RWPE1 (cell line): ENCODE measurements at regions not wholly inside any gene's neighbourhood (a gene's known extent, or its start where the extent isn't known, plus 50 kb on each side); places are given as distances from the start of the nearest gene placed in this dataset.

ENCODE experiments used
- CTCF ChIA-PET: fragments of 350-600 bp; sonication (Branson Sonifier 250); formaldehyde crosslinking; extraction: SDS; loops from one replicate; lab custom pipeline; 2021; lab: Yijun Ruan, JAX
- POLR2A ChIA-PET: fragments of 400-600 bp; formaldehyde crosslinking; extraction: SDS; loops from one replicate; lab custom pipeline; 2020; ENCODE audit warnings: antibody characterized with exemption; ENCODE audit not compliant: low non-redundant PET; lab: Yijun Ruan, JAX
- DNase-seq: peaks from one replicate; pipeline ENCODE4 v3.0.0; 2012; ENCODE audit warnings: low spot score
- H3K27ac ChIP-seq: fragments of 450-650 bp; 2 replicates; pipeline ENCODE4 v1.5.1; 2017
- CTCF ChIP-seq: fragments of 450-650 bp; conservative IDR thresholded peaks from 2 replicates; pipeline ENCODE4 v1.5.1; 2017; ENCODE audit warnings: low read depth, mild to moderate bottlenecking

GRCh38 chrX:39212456-39212855, 411.2 kb downstream of the MID1IP1 start:
- CTCF ChIA-PET = no interaction called here
- no peak overlapping the region for H3K27ac ChIP-seq
- TF ChIP-seq CTCF = no peak
- peak; percentile 23 for DNase-seq
- POLR2A ChIA-PET = no interaction called here

- TF ChIP-seq CTCF = no peak
- ChIA-PET CTCF (no interaction called here), POLR2A (no interaction called here)
- DNase-seq = no peak
- H3K27ac ChIP-seq = no peak overlapping the region
These were observed 413.3 kb downstream of the MID1IP1 start for GRCh38 chrX:39214387-39215126.

DNA sequence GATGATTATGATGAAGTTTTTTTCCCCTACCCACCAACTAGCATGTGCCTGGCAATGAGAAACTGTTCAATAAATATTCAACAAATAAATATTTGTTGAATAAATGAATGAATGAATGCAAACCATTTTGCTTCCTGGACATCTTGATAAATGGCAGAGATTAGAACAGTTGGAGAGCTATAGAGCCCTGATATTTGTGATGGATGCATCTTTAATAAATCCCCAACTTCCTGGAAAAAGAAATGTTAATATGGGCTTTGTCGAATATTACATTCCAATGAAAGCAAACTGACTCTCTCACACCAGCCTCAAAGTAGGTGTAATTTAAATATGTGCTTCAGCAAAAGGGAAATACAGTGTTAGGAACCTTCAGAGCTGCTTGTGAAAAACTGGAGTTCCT, 419.7 kb downstream of the MID1IP1 start:
- ChIA-PET CTCF (interaction anchor here (0.5 kb wide), 1 partner anchor 52 kb away, joined by 3 read pairs; no protein-coding TSS in a partner anchor), POLR2A (no interaction called here)
- no peak overlapping the region for H3K27ac ChIP-seq
- no peak for TF ChIP-seq CTCF
- no peak for DNase-seq

- POLR2A ChIA-PET = no interaction called here
- H3K27ac ChIP-seq = no peak overlapping the region
- TF ChIP-seq CTCF = no peak
- CTCF ChIA-PET = interaction anchor here (0.6 kb wide), 1 partner anchor 1584 kb away, joined by 4 read pairs; no protein-coding TSS in a partner anchor
- DNase-seq = no peak
These were observed 421.3 kb downstream of the MID1IP1 start for GRCh38 chrX:39222346-39223113.

DNA sequence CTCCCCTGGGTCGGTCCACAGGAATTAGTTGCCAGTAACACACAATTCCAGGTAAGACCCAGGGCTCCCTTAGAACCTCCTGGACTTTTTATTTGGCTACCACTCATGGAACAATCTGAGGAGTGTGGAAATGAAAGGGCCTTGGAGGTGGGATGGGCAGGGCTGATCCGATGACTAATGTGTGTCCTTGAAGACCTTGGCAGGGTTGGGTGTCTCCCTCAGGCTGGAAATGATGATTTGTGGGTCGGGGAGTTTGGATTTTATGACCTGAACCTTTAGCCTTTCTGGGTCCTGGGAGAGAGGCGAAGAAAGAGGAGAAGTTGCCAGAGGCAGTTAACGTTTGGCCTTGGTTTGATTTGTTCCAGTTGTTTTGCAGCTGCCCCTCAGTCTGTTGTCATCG, 425.0 kb downstream of the MID1IP1 start:
- ChIA-PET POLR2A (no interaction called here), CTCF (interaction anchor here (0.5 kb wide), 1 partner anchor 675 kb away, joined by 4 read pairs; no protein-coding TSS in a partner anchor)
- no peak for TF ChIP-seq CTCF
- no peak overlapping the region for H3K27ac ChIP-seq
- DNase-seq = peak; percentile 11

DNA sequence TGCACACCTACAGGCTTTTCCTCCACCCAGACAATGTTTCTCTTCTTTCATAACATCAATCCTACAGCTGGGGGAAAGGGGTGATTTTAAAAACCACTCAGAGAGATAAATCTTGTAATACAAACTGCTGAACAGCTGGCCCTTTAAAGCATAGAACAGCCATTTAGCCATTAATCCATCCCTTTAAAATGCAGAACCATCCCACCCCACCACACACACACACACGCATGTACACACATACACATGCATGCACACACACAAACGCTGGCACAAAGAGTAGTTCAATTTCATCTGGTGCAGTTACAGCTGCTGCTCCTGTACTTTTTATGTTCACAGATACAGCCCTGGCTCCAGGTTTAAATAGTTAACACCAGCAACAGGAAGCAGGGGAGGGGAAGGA, 426.1 kb downstream of the MID1IP1 start:
- H3K27ac ChIP-seq = no peak overlapping the region
- no peak for TF ChIP-seq CTCF
- CTCF ChIA-PET = interaction anchor here (0.6 kb wide), 1 partner anchor 1146 kb away, joined by 3 read pairs; no protein-coding TSS in a partner anchor
- no peak for DNase-seq
- POLR2A ChIA-PET = no interaction called here
